Loucy (cell line): ENCODE measurements at regions not wholly inside any gene's neighbourhood (a gene's known extent, or its start where the extent isn't known, plus 50 kb on each side); places are given as distances from the start of the nearest gene placed in this dataset.

Experiments used
- CTCF ChIP-seq: fragments of 200-600 bp; sonication (generic); conservative IDR thresholded peaks from 2 replicates; pipeline ENCODE4 v1.5.1; 2014; ENCODE audit warnings: mild to moderate bottlenecking, antibody characterized with exemption, low read length
- EZH2phosphoT487 ChIP-seq: fragments of 200-600 bp; IDR thresholded peaks from 2 replicates; pipeline ENCODE4 v1.6.1; 2018; ENCODE audit warnings: antibody characterized with exemption, mild to moderate bottlenecking, moderate library complexity, borderline replicate concordance

DNA sequence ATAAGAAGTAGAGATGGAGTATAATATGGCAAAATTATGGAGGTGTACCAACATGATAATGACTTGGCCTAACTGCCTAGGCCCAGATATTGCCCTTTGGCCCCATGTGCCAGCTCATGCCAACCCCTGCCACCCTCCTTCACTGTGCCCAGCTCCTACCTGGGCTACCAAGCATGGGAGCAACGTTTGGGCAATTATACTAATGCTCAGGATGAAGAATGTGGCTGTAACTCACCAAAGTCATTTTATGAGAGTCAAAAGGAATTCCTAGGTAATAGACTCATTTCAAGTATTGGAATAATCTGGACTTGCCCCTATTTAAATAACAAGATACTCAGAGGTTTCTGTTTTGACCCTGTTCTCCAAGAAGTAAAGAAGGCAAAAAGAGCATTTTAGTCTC, 240.2 kb upstream of the IL12A start:
- TF ChIP-seq CTCF (no peak), EZH2phosphoT487 (no peak)
